ENCODE measurements at regions not wholly inside any gene's neighbourhood (a gene's known extent, or its start where the extent isn't known, plus 50 kb on each side); places are given as distances from the start of the nearest gene placed in this dataset.
"Not testable (repeated sequence)": the region's sequence is repeated elsewhere in the genome, so short reads cannot be mapped to it uniquely, and the experiment has no call there.

GRCh38 chr17:47066841-47067682 is 88.0 kb upstream of the RPRML start:
- DNase-seq (ENCODE audit: low read depth): peak; percentile 77

GRCh38 chr17:47066095-47066494 is 87.0 kb upstream of the RPRML start:
- DNase-seq (ENCODE audit: low read depth): no peak

GRCh38 chr17:47064684-47065083 is 85.6 kb upstream of the RPRML start:
- no peak for DNase-seq (ENCODE audit: low read depth)

- no peak for DNase-seq (ENCODE audit: low read depth)
Measured at GRCh38 chr17:47063475-47063874, 84.4 kb upstream of the RPRML start.

- not testable (repeated sequence) for DNase-seq (ENCODE audit: low read depth)
Measured at GRCh38 chr17:47062851-47063250, 83.8 kb upstream of the RPRML start.

- not testable (repeated sequence) for DNase-seq (ENCODE audit: low read depth)
Measured at GRCh38 chr17:47060005-47060404, 81.0 kb upstream of the RPRML start.

- DNase-seq (ENCODE audit: low read depth): no peak
Measured at GRCh38 chr17:47057830-47058229, 78.8 kb upstream of the RPRML start.

- DNase-seq (ENCODE audit: low read depth): not testable (repeated sequence)
Measured at GRCh38 chr17:47057279-47057678, 78.2 kb upstream of the RPRML start.

- not testable (repeated sequence) for DNase-seq (ENCODE audit: low read depth)
Measured at GRCh38 chr17:47056687-47057086, 77.6 kb upstream of the RPRML start.
